ENCODE measurements at regions not wholly inside any gene's neighbourhood (a gene's known extent, or its start where the extent isn't known, plus 50 kb on each side); places are given as distances from the start of the nearest gene placed in this dataset.

DNA sequence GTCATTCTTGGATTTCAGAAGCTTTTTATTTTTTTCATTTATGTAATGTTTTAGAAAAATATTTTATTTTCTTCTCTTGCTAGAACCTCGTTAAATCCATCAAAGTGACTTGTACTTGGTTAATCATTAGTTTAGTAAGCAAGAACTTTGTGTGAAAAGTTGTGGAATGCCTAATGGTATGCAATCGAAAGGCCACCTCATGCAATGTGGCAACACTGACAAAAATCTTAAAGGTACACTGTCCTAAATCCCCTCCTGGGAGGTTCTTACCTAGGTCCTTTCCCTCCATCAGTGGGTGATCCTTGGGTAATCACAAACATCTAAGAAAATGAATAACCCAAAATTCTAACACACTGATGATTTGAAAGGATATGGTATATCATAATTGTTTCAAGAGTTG lies 304.2 kb downstream of the DNAH5 start:
- Histone ChIP-seq H3K36me3 (ENCODE audit: insufficient read depth in 1 of 2, low read depth in 1 of 2) (no peaks in the 10 kb centered on the region), H3K27me3 (ENCODE audit: insufficient read depth in 3 of 3, low read length in 2 of 3) (no peaks in the 10 kb centered on the region), H3K9me3 (no peaks in the 10 kb centered on the region), H3K4me3 (no peak overlapping the region), H3K27ac (no peak overlapping the region), H3K4me1 (no peaks in the 10 kb centered on the region)
- intact Hi-C loops (cut with DNase I) = no loop called here
- 62 to 66% (median 64%) methylated on average over 2 of the region's 2 CpGs for WGBS, 3 donors
- DNase-seq = no peak
- TF ChIP-seq CTCF (IDR thresholded peaks at IDR 0.05) = no peak
- no peak for ATAC-seq

GRCh38 chr5:13632676-13633075 lies 311.8 kb downstream of the DNAH5 start:
- no peaks in the 10 kb centered on the region for H3K4me1 ChIP-seq
- intact Hi-C loops (cut with DNase I) = no loop called here
- H3K9me3 ChIP-seq = no peaks in the 10 kb centered on the region
- H3K36me3 ChIP-seq (ENCODE audit: insufficient read depth in 1 of 2, low read depth in 1 of 2) = no peaks in the 10 kb centered on the region
- H3K27ac ChIP-seq = no peak overlapping the region
- ATAC-seq = no peak
- no peak for DNase-seq
- WGBS, 3 donors = 26 to 44% (median 43%) methylated on average over 1 of the region's 1 CpG
- no peak for TF ChIP-seq CTCF (IDR thresholded peaks at IDR 0.05)
- H3K27me3 ChIP-seq (ENCODE audit: insufficient read depth in 3 of 3, low read length in 2 of 3) = no peaks in the 10 kb centered on the region
- H3K4me3 ChIP-seq = no peak overlapping the region

DNA sequence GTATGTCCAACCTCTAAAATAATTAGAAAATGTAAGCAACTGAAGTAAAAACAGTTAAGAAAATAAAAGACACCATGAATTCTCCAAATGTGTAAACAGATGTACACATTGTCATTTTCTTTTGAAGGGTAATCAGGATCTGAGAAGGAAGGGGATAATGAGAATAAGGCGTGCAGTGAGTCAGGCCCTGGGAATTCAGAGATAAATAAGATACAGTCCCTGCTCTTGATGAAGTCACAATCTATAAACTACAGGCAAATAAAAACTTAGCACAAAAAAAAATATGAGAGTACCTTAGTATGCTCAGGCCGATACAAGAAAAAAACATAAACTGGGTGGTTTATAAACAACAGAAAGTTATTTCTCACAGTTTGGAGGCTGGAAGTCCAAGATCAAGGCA lies 315.3 kb downstream of the DNAH5 start:
- TF ChIP-seq CTCF (IDR thresholded peaks at IDR 0.05) = no peak
- intact Hi-C loops (cut with DNase I) = no loop called here
- no peaks in the 10 kb centered on the region for H3K9me3 ChIP-seq
- H3K4me1 ChIP-seq = no peaks in the 10 kb centered on the region
- no peaks in the 10 kb centered on the region for H3K36me3 ChIP-seq (ENCODE audit: insufficient read depth in 1 of 2, low read depth in 1 of 2)
- no peaks in the 10 kb centered on the region for H3K27me3 ChIP-seq (ENCODE audit: insufficient read depth in 3 of 3, low read length in 2 of 3)
- ATAC-seq (no peak), DNase-seq (no peak)
- WGBS, 3 donors = 85 to 89% (median 88%) methylated on average over 2 of the region's 2 CpGs
- H3K4me3 ChIP-seq = no peak overlapping the region
- no peak overlapping the region for H3K27ac ChIP-seq

DNA sequence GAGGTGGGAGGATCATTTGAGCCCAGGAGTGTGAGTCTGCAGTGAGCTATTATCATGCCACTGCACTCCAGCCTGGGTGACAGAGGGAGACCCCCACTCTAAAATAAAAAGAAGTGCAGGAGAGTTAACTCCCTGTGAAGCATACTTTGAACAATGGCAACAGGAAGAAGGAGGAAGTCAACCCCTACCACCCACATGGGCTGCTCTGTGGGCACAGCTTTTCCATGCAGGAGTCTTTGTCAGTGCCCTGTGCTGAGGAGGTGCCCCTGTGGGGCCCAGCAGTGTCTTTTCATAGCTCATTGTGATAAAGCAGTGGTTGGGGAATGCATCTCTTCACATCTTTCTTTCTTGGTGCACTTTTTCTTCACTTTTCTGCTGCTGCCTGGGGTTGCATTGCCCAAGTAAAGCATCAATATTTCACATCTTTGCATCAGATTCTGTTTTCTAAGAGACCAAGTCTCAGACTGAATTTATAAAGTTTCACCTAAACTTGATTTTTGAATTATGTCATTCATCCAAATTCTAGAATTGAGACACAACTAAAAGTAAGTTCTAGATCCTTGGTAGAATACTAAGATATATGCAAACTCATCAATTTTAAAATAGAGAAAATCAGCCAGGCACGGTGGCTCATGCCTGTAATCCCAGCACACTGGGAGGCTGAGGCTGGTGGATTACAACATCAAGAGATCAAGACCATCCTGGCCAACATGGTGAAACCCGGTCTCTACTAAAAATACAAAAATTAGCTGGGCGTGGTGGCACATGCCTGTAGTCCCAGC lies 316.6 kb downstream of the DNAH5 start:
- DNase-seq = no peak
- no peak for ATAC-seq
- 43 to 63% (median 61%) methylated on average over 3 of the region's 3 CpGs for WGBS, 3 donors
- H3K27me3 ChIP-seq (ENCODE audit: insufficient read depth in 3 of 3, low read length in 2 of 3) = no peaks in the 10 kb centered on the region
- TF ChIP-seq CTCF (IDR thresholded peaks at IDR 0.05) = no peak
- H3K4me3 ChIP-seq = no peak overlapping the region
- no peaks in the 10 kb centered on the region for H3K36me3 ChIP-seq (ENCODE audit: insufficient read depth in 1 of 2, low read depth in 1 of 2)
- intact Hi-C loops (cut with DNase I) = no loop called here
- no peaks in the 10 kb centered on the region for H3K9me3 ChIP-seq
- no peak overlapping the region for H3K27ac ChIP-seq
- H3K4me1 ChIP-seq = no peaks in the 10 kb centered on the region
